Peyer's patch (tissue), 4 donors: ENCODE measurements at regions not wholly inside any gene's neighbourhood (a gene's known extent, or its start where the extent isn't known, plus 50 kb on each side); places are given as distances from the start of the nearest gene placed in this dataset.

Source experiments
- POLR2A ChIP-seq, 2 donors: fragments of 450-650 bp; IDR thresholded peaks; one replicate each; pipeline ENCODE4 v1.5.1; 2017; ENCODE audit warnings: antibody characterized with exemption in 2 of 2, mild to moderate bottlenecking in 2 of 2, moderate library complexity in 2 of 2
- TF ChIP-seq, protein P1 (sequence below), 6 experiments: fragments of 450-650 bp in 4 of 6; fragments of 200-600 bp in 2 of 6; sonication (generic) in 1 of 6; IDR thresholded peaks; one replicate each; pipeline ENCODE4 v1.5.1; 2017 to 2019; ENCODE audit warnings: antibody characterized with exemption in 6 of 6, mild to moderate bottlenecking in 3 of 6, moderate library complexity in 1 of 6

DNA sequence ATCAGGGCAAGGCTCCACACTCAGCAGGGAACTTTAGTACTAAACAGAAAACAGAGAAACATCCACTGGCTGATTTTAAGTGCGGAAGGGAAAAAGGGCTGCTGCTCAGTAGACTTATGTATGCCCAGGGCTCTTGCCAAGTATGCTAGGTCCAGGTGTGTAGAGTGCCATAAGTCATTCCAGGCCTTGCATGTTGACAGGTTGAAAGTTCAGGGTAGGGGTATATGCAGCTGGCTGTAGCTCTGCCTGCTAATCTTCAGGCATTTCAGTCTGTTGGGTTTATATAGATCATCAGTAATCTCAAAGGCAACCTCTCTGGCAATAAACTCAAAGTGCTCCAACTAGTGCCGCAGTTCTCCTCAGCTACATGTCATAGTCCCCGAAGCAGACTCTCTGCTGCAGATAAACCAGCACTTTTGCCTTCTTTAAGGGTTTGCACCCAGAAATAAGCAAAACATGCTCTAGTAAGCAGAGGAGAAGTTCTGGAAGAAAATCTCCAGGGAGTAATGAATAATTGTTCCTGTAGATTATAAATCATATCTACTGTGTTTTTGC is 134.9 kb upstream of the GRIA3 start:
- TF ChIP-seq, protein P1, sequence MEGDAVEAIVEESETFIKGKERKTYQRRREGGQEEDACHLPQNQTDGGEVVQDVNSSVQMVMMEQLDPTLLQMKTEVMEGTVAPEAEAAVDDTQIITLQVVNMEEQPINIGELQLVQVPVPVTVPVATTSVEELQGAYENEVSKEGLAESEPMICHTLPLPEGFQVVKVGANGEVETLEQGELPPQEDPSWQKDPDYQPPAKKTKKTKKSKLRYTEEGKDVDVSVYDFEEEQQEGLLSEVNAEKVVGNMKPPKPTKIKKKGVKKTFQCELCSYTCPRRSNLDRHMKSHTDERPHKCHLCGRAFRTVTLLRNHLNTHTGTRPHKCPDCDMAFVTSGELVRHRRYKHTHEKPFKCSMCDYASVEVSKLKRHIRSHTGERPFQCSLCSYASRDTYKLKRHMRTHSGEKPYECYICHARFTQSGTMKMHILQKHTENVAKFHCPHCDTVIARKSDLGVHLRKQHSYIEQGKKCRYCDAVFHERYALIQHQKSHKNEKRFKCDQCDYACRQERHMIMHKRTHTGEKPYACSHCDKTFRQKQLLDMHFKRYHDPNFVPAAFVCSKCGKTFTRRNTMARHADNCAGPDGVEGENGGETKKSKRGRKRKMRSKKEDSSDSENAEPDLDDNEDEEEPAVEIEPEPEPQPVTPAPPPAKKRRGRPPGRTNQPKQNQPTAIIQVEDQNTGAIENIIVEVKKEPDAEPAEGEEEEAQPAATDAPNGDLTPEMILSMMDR (IDR thresholded peaks at IDR 0.05) = no peak
- no peak for TF ChIP-seq POLR2A (IDR thresholded peaks at IDR 0.05)
